Activated CD4-positive, alpha-beta memory T cell treated with anti-CD3 and anti-CD28 coated beads for 36 hours (primary cell): ENCODE measurements at regions not wholly inside any gene's neighbourhood (a gene's known extent, or its start where the extent isn't known, plus 50 kb on each side); places are given as distances from the start of the nearest gene placed in this dataset.
"Not testable (repeated sequence)": the region's sequence is repeated elsewhere in the genome, so short reads cannot be mapped to it uniquely, and the experiment has no call there.

Source experiments
- CTCF ChIA-PET: fragments of 350-600 bp; sonication (Branson Sonifier 250); formaldehyde crosslinking; loops from one replicate; lab custom pipeline; 2021; ENCODE audit warnings: antibody characterized with exemption, inconsistent platforms; lab: Charles Lee
- POLR2A ChIA-PET: fragments of 350-600 bp; sonication (Branson Sonifier 250); formaldehyde crosslinking; loops from one replicate; lab custom pipeline; 2021; ENCODE audit warnings: antibody characterized with exemption; lab: Charles Lee
- DNase-seq: peaks from one replicate; pipeline ENCODE4 v3.0.0-alpha.2; 2020
- H3K27ac Mint-ChIP-seq: one replicate; pipeline ENCODE4 v1.8.0; 2021; ENCODE audit warnings: mixed read lengths
- H3K27me3 Mint-ChIP-seq: one replicate; pipeline ENCODE4 v1.8.0; 2021; ENCODE audit warnings: mixed read lengths
- H3K36me3 Mint-ChIP-seq: one replicate; pipeline ENCODE4 v1.8.0; 2021; ENCODE audit warnings: mixed read lengths
- H3K4me1 Mint-ChIP-seq: one replicate; pipeline ENCODE4 v1.8.0; 2021; ENCODE audit warnings: low read depth, mixed read lengths
- H3K4me3 Mint-ChIP-seq: one replicate; pipeline ENCODE4 v1.8.0; 2021; ENCODE audit warnings: mild to moderate bottlenecking, mixed read lengths
- H3K9me3 Mint-ChIP-seq: one replicate; pipeline ENCODE4 v1.8.0; 2021; ENCODE audit warnings: mixed read lengths
- intact Hi-C: fragments of 100-400 bp; cut with micrococcal nuclease; formaldehyde crosslinking; loops from one replicate; pipeline ENCODE4 v1.15.1; 2023

- Mint-ChIP-seq H3K27ac (no peak overlapping the region), H3K27me3 (no peaks in the 10 kb centered on the region), H3K4me1 (no peaks in the 10 kb centered on the region), H3K9me3 (peaks cover 48% of the 10 kb centered on the region), H3K4me3 (no peak overlapping the region), H3K36me3 (no peaks in the 10 kb centered on the region)
- DNase-seq: no peak
- intact Hi-C loops: no loop called here
- ChIA-PET CTCF (no interaction called here), POLR2A (no interaction called here)
Observed at GRCh38 chr15:95051861-95052260, 820.5 kb downstream of the MCTP2 start.

- H3K9me3 Mint-ChIP-seq: peaks cover 23% of the 10 kb centered on the region
- ChIA-PET POLR2A (no interaction called here), CTCF (no interaction called here)
- no peaks in the 10 kb centered on the region for H3K4me1 Mint-ChIP-seq
- intact Hi-C loops: no loop called here
- H3K27me3 Mint-ChIP-seq: no peaks in the 10 kb centered on the region
- H3K36me3 Mint-ChIP-seq: no peaks in the 10 kb centered on the region
- H3K4me3 Mint-ChIP-seq: no peak overlapping the region
- DNase-seq: no peak
- no peak overlapping the region for H3K27ac Mint-ChIP-seq
Observed at GRCh38 chr15:95059346-95059905, 828.1 kb downstream of the MCTP2 start.

- H3K27me3 Mint-ChIP-seq: no peaks in the 10 kb centered on the region
- H3K4me3 Mint-ChIP-seq: no peak overlapping the region
- POLR2A ChIA-PET: no interaction called here
Observed at GRCh38 chr15:95068701-95069521, 837.5 kb downstream of the MCTP2 start.

GRCh38 chr15:95075792-95076677 is 844.7 kb downstream of the MCTP2 start:
- intact Hi-C loops: no loop called here
- POLR2A ChIA-PET: no interaction called here
- Mint-ChIP-seq H3K4me3 (no peak overlapping the region), H3K9me3 (peaks cover 5% of the 10 kb centered on the region), H3K27me3 (no peaks in the 10 kb centered on the region), H3K36me3 (no peaks in the 10 kb centered on the region), H3K27ac (no peak overlapping the region), H3K4me1 (no peaks in the 10 kb centered on the region)
- no peak for DNase-seq
- CTCF ChIA-PET: no interaction called here

More at GRCh38 chr15:95068701-95069521, 837.5 kb downstream of the MCTP2 start:
- no peaks in the 10 kb centered on the region for H3K4me1 Mint-ChIP-seq
- H3K27ac Mint-ChIP-seq: no peak overlapping the region
- DNase-seq: no peak
- no peaks in the 10 kb centered on the region for H3K36me3 Mint-ChIP-seq
- intact Hi-C loops: no loop called here
- peaks cover 9% of the 10 kb centered on the region for H3K9me3 Mint-ChIP-seq
- CTCF ChIA-PET: no interaction called here

GRCh38 chr15:95076678-95076990 is 845.3 kb downstream of the MCTP2 start:
- no peak overlapping the region for H3K27ac Mint-ChIP-seq
- no peak for DNase-seq
- no peaks in the 10 kb centered on the region for H3K36me3 Mint-ChIP-seq
- H3K4me3 Mint-ChIP-seq: no peak overlapping the region
- ChIA-PET POLR2A (no interaction called here), CTCF (no interaction called here)
- H3K27me3 Mint-ChIP-seq: no peaks in the 10 kb centered on the region
- intact Hi-C loops: no loop called here
- peaks cover 5% of the 10 kb centered on the region for H3K9me3 Mint-ChIP-seq
- no peaks in the 10 kb centered on the region for H3K4me1 Mint-ChIP-seq

- intact Hi-C loops: no loop called here
- ChIA-PET POLR2A (no interaction called here), CTCF (no interaction called here)
- Mint-ChIP-seq H3K27ac (no peak overlapping the region), H3K4me1 (no peaks in the 10 kb centered on the region), H3K9me3 (peaks cover 5% of the 10 kb centered on the region), H3K4me3 (no peak overlapping the region), H3K36me3 (no peaks in the 10 kb centered on the region), H3K27me3 (no peaks in the 10 kb centered on the region)
- DNase-seq: no peak
Observed at GRCh38 chr15:95078003-95078402, 846.6 kb downstream of the MCTP2 start.

- H3K4me1 Mint-ChIP-seq, DNase-seq, intact Hi-C loops, H3K27ac Mint-ChIP-seq, H3K4me3 Mint-ChIP-seq, CTCF ChIA-PET, H3K36me3 Mint-ChIP-seq, POLR2A ChIA-PET, H3K27me3 Mint-ChIP-seq, H3K9me3 Mint-ChIP-seq: not testable (repeated sequence)
Observed at GRCh38 chr15:95080228-95080627, 848.9 kb downstream of the MCTP2 start.

GRCh38 chr15:95085056-95085455 is 853.7 kb downstream of the MCTP2 start:
- Mint-ChIP-seq H3K9me3 (peaks cover 3% of the 10 kb centered on the region), H3K27ac (no peak overlapping the region), H3K4me1 (no peaks in the 10 kb centered on the region), H3K27me3 (no peaks in the 10 kb centered on the region), H3K4me3 (no peak overlapping the region), H3K36me3 (no peaks in the 10 kb centered on the region)
- CTCF ChIA-PET: no interaction called here
- POLR2A ChIA-PET: no interaction called here
- intact Hi-C loops: no loop called here
- DNase-seq: no peak

- DNase-seq: no peak
- POLR2A ChIA-PET: no interaction called here
- no peaks in the 10 kb centered on the region for H3K4me1 Mint-ChIP-seq
- H3K27ac Mint-ChIP-seq: no peak overlapping the region
- no peaks in the 10 kb centered on the region for H3K27me3 Mint-ChIP-seq
- CTCF ChIA-PET: no interaction called here
- intact Hi-C loops: no loop called here
- no peaks in the 10 kb centered on the region for H3K36me3 Mint-ChIP-seq
- no peak overlapping the region for H3K4me3 Mint-ChIP-seq
- peaks cover 2% of the 10 kb centered on the region for H3K9me3 Mint-ChIP-seq
Observed at GRCh38 chr15:95086531-95087252, 855.3 kb downstream of the MCTP2 start.

- Mint-ChIP-seq H3K27me3 (no peaks in the 10 kb centered on the region), H3K4me3 (no peak overlapping the region), H3K4me1 (no peaks in the 10 kb centered on the region), H3K36me3 (no peaks in the 10 kb centered on the region), H3K27ac (no peak overlapping the region), H3K9me3 (peaks cover 2% of the 10 kb centered on the region)
- DNase-seq: no peak
- CTCF ChIA-PET: no interaction called here
- intact Hi-C loops: no loop called here
- POLR2A ChIA-PET: no interaction called here
Observed at GRCh38 chr15:95087253-95087609, 855.9 kb downstream of the MCTP2 start.

- ChIA-PET POLR2A (no interaction called here), CTCF (no interaction called here)
Observed at GRCh38 chr15:95091444-95091843, 860.1 kb downstream of the MCTP2 start.

GRCh38 chr15:95095250-95095649 is 863.9 kb downstream of the MCTP2 start:
- no peak overlapping the region for H3K27ac Mint-ChIP-seq
- no peaks in the 10 kb centered on the region for H3K4me1 Mint-ChIP-seq
- no peak overlapping the region for H3K4me3 Mint-ChIP-seq
- CTCF ChIA-PET: no interaction called here
- H3K36me3 Mint-ChIP-seq: no peaks in the 10 kb centered on the region
- H3K27me3 Mint-ChIP-seq: no peaks in the 10 kb centered on the region
- H3K9me3 Mint-ChIP-seq: no peaks in the 10 kb centered on the region
- POLR2A ChIA-PET: no interaction called here
- no peak for DNase-seq
- intact Hi-C loops: no loop called here

More at GRCh38 chr15:95091444-95091843, 860.1 kb downstream of the MCTP2 start:
- Mint-ChIP-seq H3K4me3 (no peak overlapping the region), H3K27me3 (no peaks in the 10 kb centered on the region), H3K9me3 (no peaks in the 10 kb centered on the region), H3K36me3 (no peaks in the 10 kb centered on the region), H3K27ac (no peak overlapping the region), H3K4me1 (no peaks in the 10 kb centered on the region)
- intact Hi-C loops: no loop called here
- no peak for DNase-seq
